Kidney (tissue), 13 donors: ENCODE measurements at regions not wholly inside any gene's neighbourhood (a gene's known extent, or its start where the extent isn't known, plus 50 kb on each side); places are given as distances from the start of the nearest gene placed in this dataset.

ENCODE experiments used
- DNase-seq, 5 donors: peaks; one replicate each; pipeline ENCODE4 v3.0.0-alpha.2; 2013 to 2020
- FAIRE-seq: peaks from 2 replicates; lab custom pipeline; 2012; peaks lifted over from hg19 to GRCh38; lab: Jason Lieb, UNC
- H3K27ac ChIP-seq, 2 donors: one replicate each; pipeline ENCODE4 v1.7.0; 2013; ENCODE audit warnings: low read depth in 2 of 2, low read length in 2 of 2, inconsistent platforms in 1 of 2
- H3K27me3 ChIP-seq: one replicate; pipeline ENCODE4 v1.7.1; 2013; ENCODE audit warnings: low read length, inconsistent platforms; ENCODE audit not compliant: control insufficient read depth, insufficient read depth
- H3K36me3 ChIP-seq, 3 donors: one replicate each; pipeline versions ENCODE4 v1.7.0 to v1.7.1; 2013; ENCODE audit warnings: low read length in 3 of 3, control low read depth in 1 of 3, inconsistent platforms in 1 of 3; ENCODE audit not compliant: insufficient read depth in 3 of 3, control insufficient read depth in 2 of 3
- H3K4me1 ChIP-seq, 3 donors: one replicate each; pipeline versions ENCODE4 v1.7.0 to v1.7.1; 2013; ENCODE audit warnings: low read length in 3 of 3, inconsistent platforms in 1 of 3, low read depth in 1 of 3; ENCODE audit not compliant: control insufficient read depth in 2 of 3, insufficient read depth in 2 of 3
- H3K4me3 ChIP-seq, 3 donors: one replicate each; pipeline versions ENCODE4 v1.7.0 to v1.8.1; 2013; ENCODE audit warnings: low read length in 3 of 3, control low read depth in 1 of 3, inconsistent platforms in 1 of 3
- H3K9ac ChIP-seq, 3 donors: one replicate each; pipeline versions ENCODE4 v1.7.0 to v1.7.1; 2013; ENCODE audit warnings: low read length in 3 of 3, control low read depth in 1 of 3, inconsistent platforms in 1 of 3
- H3K9me3 ChIP-seq, 3 donors: one replicate each; pipeline versions ENCODE4 v1.7.0 to v1.7.1; 2013; ENCODE audit warnings: low read length in 3 of 3, control low read depth in 1 of 3, inconsistent platforms in 1 of 3; ENCODE audit not compliant: control insufficient read depth in 2 of 3, insufficient read depth in 1 of 3
- CTCF ChIP-seq: IDR thresholded peaks from 3 replicates; pipeline ENCODE4 v1.5.1; 2012; ENCODE audit warnings: mild to moderate bottlenecking, moderate library complexity, borderline replicate concordance; ENCODE audit not compliant: insufficient read depth; ENCODE audit errors: extremely low read depth
- intact Hi-C: fragments of 100-400 bp; cut with DNase I; formaldehyde crosslinking; loops from one replicate; pipeline ENCODE4 v1.11.1; 2022
- donor health status: control.
- donor health status: control.
- donor health status: control.
- donor health status: control.
- donor health status: control.
- donor health status: DM: yes; HTN: yes; CAD: no.
- donor health status: Normal renal cell carcinoma (clear cell type).

- Histone ChIP-seq H3K36me3 (no peaks in the 10 kb centered on the region), H3K4me3 (no peak overlapping the region), H3K4me1 (no peaks in the 10 kb centered on the region), H3K9ac (no peak overlapping the region), H3K9me3 (no peaks in the 10 kb centered on the region), H3K27me3 (no peaks in the 10 kb centered on the region), H3K27ac (no peak overlapping the region)
- FAIRE-seq (no peak), DNase-seq (no peak)
- TF ChIP-seq CTCF = no peak
- intact Hi-C loops = no loop called here
Measured at GRCh38 chr2:21944536-21944935, 820.8 kb downstream of the TDRD15 start.

GRCh38 chr2:21945658-21946057, 821.9 kb downstream of the TDRD15 start:
- Histone ChIP-seq H3K4me1 (no peaks in the 10 kb centered on the region), H3K27ac (no peak overlapping the region), H3K9ac (no peak overlapping the region), H3K4me3 (no peak overlapping the region), H3K9me3 (no peaks in the 10 kb centered on the region), H3K27me3 (no peaks in the 10 kb centered on the region), H3K36me3 (no peaks in the 10 kb centered on the region)
- no peak for TF ChIP-seq CTCF
- DNase-seq (no peak), FAIRE-seq (no peak)
- intact Hi-C loops = no loop called here

GRCh38 chr2:21947046-21947445, 823.3 kb downstream of the TDRD15 start:
- H3K9me3 ChIP-seq = no peaks in the 10 kb centered on the region
- DNase-seq (no peak), FAIRE-seq (no peak)
- no peaks in the 10 kb centered on the region for H3K36me3 ChIP-seq
- H3K4me1 ChIP-seq = no peaks in the 10 kb centered on the region
- H3K27ac ChIP-seq = no peak overlapping the region
- H3K9ac ChIP-seq = no peak overlapping the region
- intact Hi-C loops = no loop called here
- H3K4me3 ChIP-seq = no peak overlapping the region
- H3K27me3 ChIP-seq = no peaks in the 10 kb centered on the region
- TF ChIP-seq CTCF = no peak

- intact Hi-C loops = no loop called here
- Histone ChIP-seq H3K9me3 (no peaks in the 10 kb centered on the region), H3K27me3 (no peaks in the 10 kb centered on the region), H3K36me3 (no peaks in the 10 kb centered on the region), H3K9ac (no peak overlapping the region), H3K4me3 (no peak overlapping the region), H3K27ac (no peak overlapping the region), H3K4me1 (no peaks in the 10 kb centered on the region)
- no peak for TF ChIP-seq CTCF
- DNase-seq (no peak), FAIRE-seq (no peak)
Measured at GRCh38 chr2:21966139-21966538, 842.4 kb downstream of the TDRD15 start.
